RWPE2 (cell line): ENCODE measurements at regions not wholly inside any gene's neighbourhood (a gene's known extent, or its start where the extent isn't known, plus 50 kb on each side); places are given as distances from the start of the nearest gene placed in this dataset.

ENCODE experiments used
- ATAC-seq: fragments of 200-7000 bp; cut with Tn5 transposase; 3 replicates; pipeline ENCODE4 v1.9.1; 2021; ENCODE audit warnings: low read depth
- DNase-seq: peaks from one replicate; pipeline ENCODE4 v3.0.0-alpha.2; 2020; ENCODE audit warnings: low spot score
- H3K27ac ChIP-seq: fragments of 450-650 bp; 2 replicates; pipeline ENCODE4 v1.5.1; 2017; ENCODE audit warnings: mild to moderate bottlenecking; ENCODE audit not compliant: poor library complexity, severe bottlenecking
- H3K27me3 ChIP-seq: fragments of 250-450 bp; sonication (Bioruptor Pico); 2 replicates; pipeline ENCODE4 v1.5.1; 2021; ENCODE audit warnings: mild to moderate bottlenecking, moderate library complexity; ENCODE audit not compliant: insufficient read depth, poor library complexity, severe bottlenecking
- H3K36me3 ChIP-seq: fragments of 250-450 bp; sonication (Bioruptor Pico); 2 replicates; pipeline ENCODE4 v1.5.1; 2020; ENCODE audit warnings: low read depth, mild to moderate bottlenecking, moderate library complexity
- H3K4me1 ChIP-seq: fragments of 250-450 bp; sonication (Bioruptor Pico); 2 replicates; pipeline ENCODE4 v1.5.1; 2021; ENCODE audit warnings: mild to moderate bottlenecking, moderate library complexity; ENCODE audit not compliant: insufficient read depth, poor library complexity, severe bottlenecking
- H3K4me3 ChIP-seq: fragments of 250-450 bp; sonication (Bioruptor Pico); 2 replicates; pipeline ENCODE4 v1.5.1; 2021; ENCODE audit warnings: mild to moderate bottlenecking, moderate library complexity; ENCODE audit not compliant: severe bottlenecking
- H3K9me3 ChIP-seq: fragments of 250-450 bp; sonication (Bioruptor Pico); 2 replicates; pipeline ENCODE4 v1.5.1; 2021; ENCODE audit warnings: mild to moderate bottlenecking, moderate library complexity; ENCODE audit not compliant: severe bottlenecking
- TF ChIP-seq, protein P1 (sequence below): fragments of 450-650 bp; IDR thresholded peaks from one replicate; pipeline ENCODE4 v1.5.1; 2017; ENCODE audit warnings: mild to moderate bottlenecking, moderate library complexity; ENCODE audit not compliant: poor library complexity, severe bottlenecking

DNA sequence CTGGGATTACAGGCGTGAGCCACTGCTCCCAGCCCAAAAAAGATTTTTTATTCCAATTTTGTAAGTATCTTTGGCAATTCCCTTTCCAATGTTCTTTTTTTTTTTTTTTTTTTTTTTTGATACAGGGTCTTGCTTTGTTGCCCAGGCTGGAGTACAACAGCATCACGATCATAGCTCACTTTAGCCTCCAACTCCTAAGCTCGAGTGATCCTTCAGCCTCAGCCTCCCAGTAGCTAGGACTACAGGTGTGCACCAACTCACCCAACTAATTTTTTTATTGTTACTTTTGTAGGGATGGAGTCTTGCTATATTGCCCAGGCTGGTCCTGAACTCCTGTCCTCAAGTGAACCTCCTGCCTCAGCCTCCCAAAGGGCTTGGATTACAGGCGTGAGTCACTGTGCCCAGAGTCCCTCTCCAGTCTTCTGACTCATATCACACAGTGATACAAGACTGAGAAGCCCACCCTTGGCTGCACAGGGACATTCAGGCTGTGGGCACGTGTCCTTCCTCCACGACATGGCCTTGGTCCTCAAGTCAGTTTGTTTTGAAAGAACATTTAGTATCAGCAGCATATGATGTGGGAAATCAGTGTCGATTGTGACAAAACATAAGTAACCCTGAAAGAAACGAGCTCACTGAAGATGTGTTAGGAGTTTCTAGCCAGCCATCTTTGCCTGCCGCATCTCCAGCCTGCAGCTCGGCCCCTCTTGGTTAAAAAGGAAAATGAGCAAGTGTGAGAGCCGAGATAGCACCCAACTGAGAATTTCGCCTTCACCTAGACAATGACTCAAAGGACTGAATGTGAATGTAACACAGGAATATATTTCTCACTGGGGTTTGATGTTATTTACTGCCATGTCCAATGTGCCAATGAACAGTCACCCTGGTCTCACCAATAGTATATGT is 175.5 kb downstream of the MN1 start:
- DNase-seq, result no peak

DNA sequence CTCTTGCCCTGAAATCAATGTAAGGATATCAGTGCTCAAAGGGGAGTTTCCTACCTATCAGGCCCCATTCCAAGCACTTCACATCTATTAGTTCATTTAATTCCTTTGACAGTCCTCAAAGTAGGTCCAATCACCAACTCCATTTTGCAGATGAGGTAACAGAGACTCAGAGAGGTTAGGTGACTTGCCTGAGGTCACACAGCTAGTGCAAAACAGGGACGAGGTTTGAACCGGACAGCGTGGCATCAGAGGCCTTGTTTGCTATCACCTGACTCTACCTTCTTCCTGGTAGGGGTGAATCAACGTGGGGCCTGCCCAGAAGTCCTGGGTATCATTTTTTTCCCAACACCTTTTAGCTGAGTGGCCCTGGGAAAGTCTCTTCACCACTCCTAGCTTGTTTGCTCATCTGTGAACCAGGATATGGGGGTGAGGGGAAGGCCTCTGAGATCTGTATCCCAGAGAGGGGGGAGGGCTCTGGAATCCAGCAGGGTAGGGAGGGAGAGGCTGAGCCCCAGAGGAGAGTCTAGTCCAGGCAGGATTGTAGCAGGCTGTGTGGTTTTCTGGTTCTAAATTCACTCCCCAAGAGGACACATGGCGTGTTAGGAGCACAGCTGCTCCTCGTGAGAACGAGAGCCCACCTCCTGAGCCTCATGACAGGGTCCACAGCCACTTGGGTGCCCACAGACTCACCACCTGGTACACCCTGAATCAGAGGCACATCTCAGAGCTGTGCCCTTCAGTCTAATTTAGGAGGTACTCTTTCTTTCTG is 174.7 kb downstream of the MN1 start:
- DNase-seq (no peak), ATAC-seq (no peak)
- Histone ChIP-seq H3K4me3 (no peak overlapping the region), H3K4me1 (no peaks in the 10 kb centered on the region), H3K27ac (no peak overlapping the region), H3K27me3 (no peaks in the 10 kb centered on the region), H3K9me3 (no peaks in the 10 kb centered on the region), H3K36me3 (no peaks in the 10 kb centered on the region)
- TF ChIP-seq, protein P1, sequence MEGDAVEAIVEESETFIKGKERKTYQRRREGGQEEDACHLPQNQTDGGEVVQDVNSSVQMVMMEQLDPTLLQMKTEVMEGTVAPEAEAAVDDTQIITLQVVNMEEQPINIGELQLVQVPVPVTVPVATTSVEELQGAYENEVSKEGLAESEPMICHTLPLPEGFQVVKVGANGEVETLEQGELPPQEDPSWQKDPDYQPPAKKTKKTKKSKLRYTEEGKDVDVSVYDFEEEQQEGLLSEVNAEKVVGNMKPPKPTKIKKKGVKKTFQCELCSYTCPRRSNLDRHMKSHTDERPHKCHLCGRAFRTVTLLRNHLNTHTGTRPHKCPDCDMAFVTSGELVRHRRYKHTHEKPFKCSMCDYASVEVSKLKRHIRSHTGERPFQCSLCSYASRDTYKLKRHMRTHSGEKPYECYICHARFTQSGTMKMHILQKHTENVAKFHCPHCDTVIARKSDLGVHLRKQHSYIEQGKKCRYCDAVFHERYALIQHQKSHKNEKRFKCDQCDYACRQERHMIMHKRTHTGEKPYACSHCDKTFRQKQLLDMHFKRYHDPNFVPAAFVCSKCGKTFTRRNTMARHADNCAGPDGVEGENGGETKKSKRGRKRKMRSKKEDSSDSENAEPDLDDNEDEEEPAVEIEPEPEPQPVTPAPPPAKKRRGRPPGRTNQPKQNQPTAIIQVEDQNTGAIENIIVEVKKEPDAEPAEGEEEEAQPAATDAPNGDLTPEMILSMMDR, result no peak

More for the DNA sequence above, 175.5 kb downstream of the MN1 start:
- Histone ChIP-seq H3K36me3 (no peaks in the 10 kb centered on the region), H3K27ac (no peak overlapping the region), H3K4me3 (no peak overlapping the region), H3K4me1 (no peaks in the 10 kb centered on the region), H3K27me3 (no peaks in the 10 kb centered on the region), H3K9me3 (no peaks in the 10 kb centered on the region)
- ATAC-seq, result no peak
- TF ChIP-seq, protein P1, result no peak

DNA sequence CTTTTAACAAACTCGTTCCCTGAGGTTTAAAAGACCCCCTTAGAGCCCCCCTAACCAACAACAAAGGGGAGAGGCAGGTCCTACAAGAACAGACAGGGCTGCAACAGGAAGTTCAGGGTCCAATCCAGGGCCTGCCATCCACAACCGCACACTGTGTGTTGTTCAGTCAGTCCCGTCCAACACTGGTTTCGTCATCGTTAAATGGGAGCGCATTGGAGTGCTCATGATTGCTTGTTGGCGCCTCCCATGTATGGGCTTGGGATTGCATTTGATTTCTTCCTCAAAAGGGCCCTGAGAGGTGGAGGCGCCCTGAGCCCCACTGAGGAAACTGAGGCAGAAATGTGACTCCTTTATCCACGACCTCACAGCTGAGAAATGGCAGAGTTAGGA is 174.1 kb downstream of the MN1 start:
- no peaks in the 10 kb centered on the region for H3K9me3 ChIP-seq
- no peak for ATAC-seq
- H3K4me1 ChIP-seq, result no peaks in the 10 kb centered on the region
- TF ChIP-seq, protein P1, result no peak
- no peak for DNase-seq
- H3K27me3 ChIP-seq, result no peaks in the 10 kb centered on the region
- H3K4me3 ChIP-seq, result no peak overlapping the region
- H3K27ac ChIP-seq, result no peak overlapping the region
- no peaks in the 10 kb centered on the region for H3K36me3 ChIP-seq

DNA sequence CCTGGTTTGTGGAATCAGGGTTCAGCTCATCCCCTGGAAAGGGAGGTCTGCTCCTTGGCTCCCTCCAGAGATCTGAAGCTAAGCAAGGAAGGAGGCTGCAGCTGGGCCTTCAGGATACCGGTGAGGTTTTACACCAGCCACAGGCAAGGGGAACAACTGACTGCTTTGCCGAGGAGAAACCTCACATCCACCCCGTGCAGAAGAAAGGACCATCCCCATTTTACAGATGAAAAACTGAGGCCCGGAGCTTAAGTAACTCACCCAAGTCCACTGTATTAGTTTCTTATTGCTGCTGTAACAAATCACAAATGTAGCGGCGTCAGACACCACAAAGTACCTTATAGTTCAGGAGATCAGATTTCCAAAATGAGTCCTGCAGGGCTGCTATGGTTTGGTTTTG is 173.7 kb downstream of the MN1 start:
- no peaks in the 10 kb centered on the region for H3K4me1 ChIP-seq
- TF ChIP-seq, protein P1, result no peak
- H3K27ac ChIP-seq, result no peak overlapping the region
- no peaks in the 10 kb centered on the region for H3K36me3 ChIP-seq
- no peaks in the 10 kb centered on the region for H3K27me3 ChIP-seq
- DNase-seq, result no peak
- H3K9me3 ChIP-seq, result no peaks in the 10 kb centered on the region
- no peak for ATAC-seq
- H3K4me3 ChIP-seq, result no peak overlapping the region
